ENCODE measurements at regions not wholly inside any gene's neighbourhood (a gene's known extent, or its start where the extent isn't known, plus 50 kb on each side); places are given as distances from the start of the nearest gene placed in this dataset.

DNA sequence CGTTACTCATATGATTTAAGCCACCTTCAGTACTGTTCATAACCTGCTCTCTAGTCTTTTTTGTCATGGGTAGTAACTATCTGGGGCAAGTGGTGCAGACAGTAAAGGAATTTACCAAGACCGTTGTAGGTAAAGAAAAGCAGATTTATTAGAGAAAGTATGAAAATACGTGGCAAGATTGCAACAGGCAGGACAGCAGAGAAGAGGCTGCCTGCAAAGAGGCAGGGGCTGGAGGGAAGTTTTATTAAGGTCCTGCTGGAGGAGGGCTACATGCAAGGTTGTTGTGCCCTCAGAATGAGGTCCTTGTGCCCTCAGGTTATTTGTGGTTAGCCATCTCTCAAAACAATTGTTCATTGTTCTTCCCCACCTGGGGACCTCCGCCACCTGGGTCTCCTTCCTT lies 444.3 kb downstream of the BCKDHB start:
- no peak overlapping the region for H3K27ac ChIP-seq (ENCODE audit: low read length)
- no peak overlapping the region for H2AFZ ChIP-seq (ENCODE audit: low read depth, low read length)
- no peaks in the 10 kb centered on the region for H3F3A ChIP-seq (ENCODE audit: insufficient read depth, low read length, poor library complexity, severe bottlenecking)
- no peaks in the 10 kb centered on the region for H3K79me2 ChIP-seq (replicated peaks; ENCODE audit: insufficient read depth, low read length)
- no peak overlapping the region for H3K4me3 ChIP-seq (ENCODE audit: low read length)
- no peak overlapping the region for H3K4me2 ChIP-seq (ENCODE audit: low read length)
- H3K36me3 ChIP-seq (ENCODE audit: insufficient read depth, low read length) = no peaks in the 10 kb centered on the region
- TF ChIP-seq RAD21 (conservative IDR thresholded peaks at IDR 0.05) (no peak), MXI1 (conservative IDR thresholded peaks at IDR 0.05; ENCODE audit: poor library complexity, severe bottlenecking) (no peak), EZH2 (IDR thresholded peaks at IDR 0.05; ENCODE audit: borderline replicate concordance, insufficient read depth, low read length, poor library complexity, severe bottlenecking) (no peak), TAF1 (IDR thresholded peaks at IDR 0.05; ENCODE audit: low read depth) (no peak), POLR2AphosphoS5 (IDR thresholded peaks at IDR 0.05) (no peak), EP300 (conservative IDR thresholded peaks at IDR 0.05; ENCODE audit: poor library complexity, severe bottlenecking) (no peak), SMC3 (conservative IDR thresholded peaks at IDR 0.05; ENCODE audit: poor library complexity) (no peak)
- TF ChIP-seq, protein P1, sequence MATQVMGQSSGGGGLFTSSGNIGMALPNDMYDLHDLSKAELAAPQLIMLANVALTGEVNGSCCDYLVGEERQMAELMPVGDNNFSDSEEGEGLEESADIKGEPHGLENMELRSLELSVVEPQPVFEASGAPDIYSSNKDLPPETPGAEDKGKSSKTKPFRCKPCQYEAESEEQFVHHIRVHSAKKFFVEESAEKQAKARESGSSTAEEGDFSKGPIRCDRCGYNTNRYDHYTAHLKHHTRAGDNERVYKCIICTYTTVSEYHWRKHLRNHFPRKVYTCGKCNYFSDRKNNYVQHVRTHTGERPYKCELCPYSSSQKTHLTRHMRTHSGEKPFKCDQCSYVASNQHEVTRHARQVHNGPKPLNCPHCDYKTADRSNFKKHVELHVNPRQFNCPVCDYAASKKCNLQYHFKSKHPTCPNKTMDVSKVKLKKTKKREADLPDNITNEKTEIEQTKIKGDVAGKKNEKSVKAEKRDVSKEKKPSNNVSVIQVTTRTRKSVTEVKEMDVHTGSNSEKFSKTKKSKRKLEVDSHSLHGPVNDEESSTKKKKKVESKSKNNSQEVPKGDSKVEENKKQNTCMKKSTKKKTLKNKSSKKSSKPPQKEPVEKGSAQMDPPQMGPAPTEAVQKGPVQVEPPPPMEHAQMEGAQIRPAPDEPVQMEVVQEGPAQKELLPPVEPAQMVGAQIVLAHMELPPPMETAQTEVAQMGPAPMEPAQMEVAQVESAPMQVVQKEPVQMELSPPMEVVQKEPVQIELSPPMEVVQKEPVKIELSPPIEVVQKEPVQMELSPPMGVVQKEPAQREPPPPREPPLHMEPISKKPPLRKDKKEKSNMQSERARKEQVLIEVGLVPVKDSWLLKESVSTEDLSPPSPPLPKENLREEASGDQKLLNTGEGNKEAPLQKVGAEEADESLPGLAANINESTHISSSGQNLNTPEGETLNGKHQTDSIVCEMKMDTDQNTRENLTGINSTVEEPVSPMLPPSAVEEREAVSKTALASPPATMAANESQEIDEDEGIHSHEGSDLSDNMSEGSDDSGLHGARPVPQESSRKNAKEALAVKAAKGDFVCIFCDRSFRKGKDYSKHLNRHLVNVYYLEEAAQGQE (IDR thresholded peaks at IDR 0.05; ENCODE audit: borderline replicate concordance) = no peak
- TF ChIP-seq, protein P2, sequence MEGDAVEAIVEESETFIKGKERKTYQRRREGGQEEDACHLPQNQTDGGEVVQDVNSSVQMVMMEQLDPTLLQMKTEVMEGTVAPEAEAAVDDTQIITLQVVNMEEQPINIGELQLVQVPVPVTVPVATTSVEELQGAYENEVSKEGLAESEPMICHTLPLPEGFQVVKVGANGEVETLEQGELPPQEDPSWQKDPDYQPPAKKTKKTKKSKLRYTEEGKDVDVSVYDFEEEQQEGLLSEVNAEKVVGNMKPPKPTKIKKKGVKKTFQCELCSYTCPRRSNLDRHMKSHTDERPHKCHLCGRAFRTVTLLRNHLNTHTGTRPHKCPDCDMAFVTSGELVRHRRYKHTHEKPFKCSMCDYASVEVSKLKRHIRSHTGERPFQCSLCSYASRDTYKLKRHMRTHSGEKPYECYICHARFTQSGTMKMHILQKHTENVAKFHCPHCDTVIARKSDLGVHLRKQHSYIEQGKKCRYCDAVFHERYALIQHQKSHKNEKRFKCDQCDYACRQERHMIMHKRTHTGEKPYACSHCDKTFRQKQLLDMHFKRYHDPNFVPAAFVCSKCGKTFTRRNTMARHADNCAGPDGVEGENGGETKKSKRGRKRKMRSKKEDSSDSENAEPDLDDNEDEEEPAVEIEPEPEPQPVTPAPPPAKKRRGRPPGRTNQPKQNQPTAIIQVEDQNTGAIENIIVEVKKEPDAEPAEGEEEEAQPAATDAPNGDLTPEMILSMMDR (IDR thresholded peaks at IDR 0.05; ENCODE audit: poor library complexity, severe bottlenecking) = no peak
- no peak overlapping the region for H3K9ac ChIP-seq (ENCODE audit: low read length)
- no peaks in the 10 kb centered on the region for H4K20me1 ChIP-seq (ENCODE audit: insufficient read depth)
- H3K27me3 ChIP-seq (ENCODE audit: insufficient read depth, low read depth, low read length) = no peaks in the 10 kb centered on the region
- no peaks in the 10 kb centered on the region for H3K9me3 ChIP-seq (ENCODE audit: low read length)
- H3K9me2 ChIP-seq (ENCODE audit: insufficient read depth, low read length) = no peaks in the 10 kb centered on the region

DNA sequence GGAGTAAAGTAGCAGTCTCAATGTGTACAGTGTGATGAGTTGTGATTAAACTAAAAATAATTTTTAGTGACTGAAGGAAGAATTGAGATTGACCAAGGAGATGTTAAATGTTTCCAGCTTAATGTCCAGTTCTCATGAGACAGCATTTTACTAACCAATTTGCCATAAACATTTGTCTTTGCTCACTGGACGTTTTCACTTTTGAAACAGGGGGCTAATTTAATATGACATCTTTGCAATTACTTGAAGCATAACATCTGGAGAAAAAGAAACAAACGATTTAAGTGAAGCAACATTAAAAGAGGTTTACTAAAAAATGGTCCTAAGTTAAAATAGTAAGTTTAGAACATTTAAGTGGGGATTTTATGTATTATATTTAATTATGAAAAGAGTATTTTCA lies 443.8 kb downstream of the BCKDHB start:
- H3K9ac ChIP-seq (ENCODE audit: low read length) = no peak overlapping the region
- H3K4me3 ChIP-seq (ENCODE audit: low read length) = no peak overlapping the region
- H3K27me3 ChIP-seq (ENCODE audit: insufficient read depth, low read depth, low read length) = no peaks in the 10 kb centered on the region
- H3K36me3 ChIP-seq (ENCODE audit: insufficient read depth, low read length) = no peaks in the 10 kb centered on the region
- H3K79me2 ChIP-seq (replicated peaks; ENCODE audit: insufficient read depth, low read length) = no peaks in the 10 kb centered on the region
- H3K27ac ChIP-seq (ENCODE audit: low read length) = no peak overlapping the region
- TF ChIP-seq TAF1 (IDR thresholded peaks at IDR 0.05; ENCODE audit: low read depth) (no peak), SMC3 (conservative IDR thresholded peaks at IDR 0.05; ENCODE audit: poor library complexity) (no peak), EZH2 (IDR thresholded peaks at IDR 0.05; ENCODE audit: borderline replicate concordance, insufficient read depth, low read length, poor library complexity, severe bottlenecking) (no peak), EP300 (conservative IDR thresholded peaks at IDR 0.05; ENCODE audit: poor library complexity, severe bottlenecking) (no peak), POLR2AphosphoS5 (IDR thresholded peaks at IDR 0.05) (no peak), MXI1 (conservative IDR thresholded peaks at IDR 0.05; ENCODE audit: poor library complexity, severe bottlenecking) (no peak), RAD21 (conservative IDR thresholded peaks at IDR 0.05) (no peak)
- TF ChIP-seq, protein P1 (IDR thresholded peaks at IDR 0.05; ENCODE audit: borderline replicate concordance) = no peak
- TF ChIP-seq, protein P2 (IDR thresholded peaks at IDR 0.05; ENCODE audit: poor library complexity, severe bottlenecking) = no peak
- no peaks in the 10 kb centered on the region for H3F3A ChIP-seq (ENCODE audit: insufficient read depth, low read length, poor library complexity, severe bottlenecking)
- H3K4me2 ChIP-seq (ENCODE audit: low read length) = no peak overlapping the region
- H3K9me3 ChIP-seq (ENCODE audit: low read length) = no peaks in the 10 kb centered on the region
- no peaks in the 10 kb centered on the region for H4K20me1 ChIP-seq (ENCODE audit: insufficient read depth)
- no peak overlapping the region for H2AFZ ChIP-seq (ENCODE audit: low read depth, low read length)
- no peaks in the 10 kb centered on the region for H3K9me2 ChIP-seq (ENCODE audit: insufficient read depth, low read length)
